Activated CD8-positive, alpha-beta memory T cell treated with anti-CD3 and anti-CD28 coated beads for 4 hours (primary cell): ENCODE measurements at regions not wholly inside any gene's neighbourhood (a gene's known extent, or its start where the extent isn't known, plus 50 kb on each side); places are given as distances from the start of the nearest gene placed in this dataset.

Experiments used
- DNase-seq, 2 donors: peaks; one replicate each; pipeline ENCODE4 v3.0.0-alpha.2; 2020; ENCODE audit warnings: low read depth in 2 of 2

GRCh38 chr10:90975096-90975495 lies 54.2 kb upstream of the ANKRD1 start:
- no peak for DNase-seq

DNA sequence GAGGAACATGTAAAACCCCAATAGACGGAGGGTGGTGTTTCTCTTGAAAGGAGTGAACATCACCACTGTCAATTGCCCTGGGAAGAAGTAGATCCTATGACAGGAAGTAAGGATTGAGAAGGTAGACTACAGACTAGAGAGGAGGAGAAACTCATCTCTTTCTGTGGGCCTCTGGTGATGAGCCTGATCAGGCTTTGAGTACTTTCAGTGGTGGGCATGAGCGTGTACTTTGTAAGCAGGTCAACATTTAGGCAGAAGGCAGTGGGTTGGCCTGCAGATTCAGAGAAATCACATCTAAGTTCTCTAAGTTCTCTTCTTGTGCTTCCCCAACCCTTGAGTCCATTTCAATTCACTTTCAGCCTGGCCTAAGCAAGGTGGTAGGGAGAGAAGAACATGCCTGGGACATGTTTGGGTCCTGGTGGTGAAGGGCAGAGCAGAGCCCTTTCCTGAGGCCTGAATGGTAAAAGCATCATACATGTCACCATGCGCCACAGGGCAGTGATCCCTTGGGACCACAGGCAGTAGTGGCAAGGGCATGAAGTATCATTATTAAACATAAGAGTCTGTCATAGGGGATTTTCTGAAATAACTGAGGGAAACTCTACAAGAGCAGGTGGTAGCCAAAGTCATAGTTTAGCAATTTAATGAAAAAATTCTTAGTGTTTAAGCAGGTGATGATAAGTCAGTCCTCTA lies 56.4 kb upstream of the ANKRD1 start:
- no peak for DNase-seq

DNA sequence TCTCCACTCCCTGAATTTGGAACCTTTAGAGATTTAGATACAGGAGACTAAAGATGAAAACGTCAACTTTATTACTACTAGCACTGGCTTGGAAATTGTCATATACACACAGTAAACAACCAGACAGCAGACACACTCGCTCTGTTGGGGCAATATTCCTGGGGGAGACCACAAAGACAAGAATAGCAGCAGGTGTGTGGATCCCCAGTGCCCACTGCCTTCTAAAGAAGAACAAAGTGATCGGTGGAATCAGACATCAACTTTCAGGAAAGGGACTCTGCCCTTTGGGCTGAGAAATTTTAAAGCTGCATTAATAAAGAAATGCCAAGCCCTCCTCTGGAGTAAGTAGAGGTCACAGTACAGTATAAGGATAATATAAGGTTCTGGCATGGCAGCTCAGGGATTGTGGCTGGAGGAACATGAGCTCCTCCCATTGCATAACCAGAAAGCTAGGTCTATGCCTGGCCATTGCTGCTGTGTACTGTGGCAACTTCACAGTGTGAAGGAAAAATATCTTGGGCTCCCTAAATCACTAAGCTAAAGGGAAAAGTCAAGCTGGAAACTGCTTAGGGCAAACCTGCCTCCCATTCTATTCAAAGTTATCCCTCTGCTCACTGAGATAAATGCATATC lies 57.1 kb upstream of the ANKRD1 start:
- DNase-seq: no peak

DNA sequence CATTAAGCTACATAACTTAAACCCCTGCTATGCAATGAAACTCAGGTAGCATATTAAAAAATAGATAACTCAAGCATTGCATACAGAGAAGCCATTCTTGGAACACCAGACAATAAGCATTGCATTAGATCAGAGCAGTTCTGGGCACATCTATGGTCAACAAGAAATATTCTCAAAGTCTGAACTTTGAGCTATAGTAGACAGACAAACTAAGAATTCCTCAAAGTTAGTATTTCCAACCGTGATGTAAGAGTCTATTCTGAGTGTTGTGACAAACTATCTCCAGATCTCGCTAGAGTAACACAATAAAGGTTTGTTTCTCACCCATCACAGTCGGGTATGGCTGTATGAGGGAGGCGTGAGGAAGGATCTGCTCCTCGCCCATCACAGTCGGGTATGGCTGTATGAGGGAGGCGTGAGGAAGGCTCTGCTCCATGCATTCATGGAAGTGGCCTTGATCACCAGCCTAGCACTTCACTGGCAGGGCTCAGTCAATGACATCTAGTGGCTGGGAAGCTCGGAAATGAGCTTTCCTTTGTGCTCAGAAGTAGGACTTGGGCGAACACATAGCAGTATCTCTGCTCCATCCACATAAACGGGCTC lies 61.6 kb upstream of the ANKRD1 start:
- DNase-seq: no peak

DNA sequence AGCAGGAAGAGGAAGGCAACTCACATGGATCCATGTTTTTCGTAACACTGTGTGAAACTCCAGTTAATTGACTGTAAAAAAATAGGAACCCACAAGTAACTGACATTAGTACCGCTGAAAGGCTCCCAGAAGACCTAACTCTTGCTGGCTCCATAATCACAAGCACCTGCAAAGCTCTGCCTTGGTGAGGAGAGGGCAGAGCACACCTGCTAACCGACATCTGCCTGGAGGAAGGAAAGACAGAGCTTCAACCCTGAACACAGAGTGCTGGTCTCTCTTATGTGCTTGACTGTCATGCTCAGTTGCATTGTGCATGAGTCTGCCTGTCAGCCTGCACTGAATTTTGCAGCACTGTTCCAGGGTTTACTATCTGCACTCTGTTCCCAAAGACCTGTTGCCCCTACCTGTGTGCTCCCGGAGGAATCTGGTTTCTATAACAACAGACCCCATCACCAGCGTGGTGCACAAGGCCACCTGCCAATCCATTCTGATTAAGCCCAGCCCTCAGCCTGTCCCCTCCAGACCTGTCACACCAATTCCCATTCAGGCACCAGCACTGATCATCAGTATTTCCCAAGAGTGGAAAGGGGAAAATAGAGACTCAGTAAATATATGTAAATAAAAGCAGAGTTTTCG lies 63.1 kb upstream of the ANKRD1 start:
- no peak for DNase-seq

GRCh38 chr10:90984898-90985297 lies 64.0 kb upstream of the ANKRD1 start:
- no peak for DNase-seq

DNA sequence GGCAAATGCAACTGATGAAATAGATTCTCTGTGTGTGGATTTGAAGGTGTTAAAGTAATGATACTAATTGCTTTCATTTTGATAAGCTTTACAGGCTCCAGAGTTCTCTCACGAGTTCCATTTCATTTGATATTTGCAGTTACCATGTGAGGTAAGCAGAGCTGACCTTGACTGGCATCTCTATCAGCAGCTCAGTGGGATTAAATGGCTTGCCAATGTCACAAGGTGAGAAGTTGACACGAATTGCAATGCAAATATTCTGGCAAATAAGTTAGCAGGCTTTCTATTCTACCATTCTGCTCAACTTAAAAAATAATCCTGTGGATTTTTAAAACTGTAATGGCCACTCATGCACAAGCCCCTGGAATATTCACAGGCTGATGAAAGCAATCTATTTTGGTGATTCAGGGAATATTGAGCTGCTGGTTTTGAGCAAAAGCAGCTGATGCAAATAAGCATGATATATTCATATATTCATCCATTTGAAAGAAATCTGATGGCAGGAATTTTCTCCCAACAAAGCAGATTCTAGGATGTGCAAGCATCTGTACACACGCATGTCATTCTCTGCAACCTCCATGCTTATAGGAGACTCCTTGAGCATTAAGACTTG lies 64.5 kb upstream of the ANKRD1 start:
- no peak for DNase-seq

- no peak for DNase-seq
Observed at GRCh38 chr10:90986136-90986760, 65.4 kb upstream of the ANKRD1 start.

DNA sequence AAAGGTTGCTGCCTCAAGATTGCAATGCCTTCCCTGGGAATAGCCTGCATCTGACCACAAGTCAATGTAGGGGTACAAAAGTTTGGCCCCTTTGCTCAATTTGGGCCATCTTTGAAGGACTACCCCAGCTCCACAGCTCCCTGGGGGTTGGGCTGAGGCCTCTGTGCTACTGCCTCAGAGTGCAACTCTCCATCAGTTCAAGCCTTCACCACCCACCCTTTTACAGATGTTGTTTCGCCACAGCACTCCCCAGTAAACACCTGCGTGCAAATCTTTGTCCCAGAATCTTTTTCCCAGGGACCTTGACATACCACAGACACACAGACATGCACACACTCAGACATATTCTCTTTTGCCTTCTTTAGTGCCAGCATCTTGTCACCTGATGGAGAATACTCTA lies 66.0 kb upstream of the ANKRD1 start:
- DNase-seq: no peak

DNA sequence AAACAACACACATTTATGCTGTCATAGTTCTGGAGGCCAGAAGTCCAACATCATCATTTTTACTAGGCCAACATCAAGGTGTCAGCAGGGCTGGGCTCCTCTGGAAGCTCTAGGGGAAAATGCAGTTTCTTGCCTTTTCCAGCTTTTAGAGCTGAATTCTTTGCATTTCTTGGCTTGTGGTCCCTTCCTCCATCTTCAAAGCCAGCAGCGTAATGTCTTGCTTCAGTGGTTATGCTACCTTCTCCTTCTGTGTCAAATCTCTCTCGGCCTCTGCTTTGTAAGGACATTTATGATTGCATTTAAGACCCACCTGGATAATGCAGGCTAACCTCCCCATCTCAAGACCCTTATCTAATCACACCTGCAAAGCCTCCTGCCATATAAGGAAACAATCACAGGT lies 66.5 kb upstream of the ANKRD1 start:
- DNase-seq: no peak

DNA sequence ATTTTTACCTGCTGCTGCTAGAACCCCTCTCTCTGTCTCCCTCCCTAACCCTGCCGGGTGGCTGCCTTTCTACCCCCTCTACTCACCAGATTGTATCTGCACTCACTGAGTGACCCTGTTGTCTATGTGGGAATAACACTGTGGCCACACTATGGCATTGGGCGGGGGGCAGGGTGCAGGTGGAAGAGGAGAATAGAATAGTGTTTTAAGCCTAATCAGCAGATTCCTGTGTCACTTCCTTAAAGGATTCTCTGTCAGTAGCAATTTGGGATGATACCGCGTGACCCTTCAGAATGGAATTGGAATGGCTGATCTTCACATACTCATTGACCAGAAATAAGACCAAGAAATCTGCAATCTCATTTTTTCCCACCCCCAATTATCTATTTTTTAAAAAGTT lies 67.1 kb upstream of the ANKRD1 start:
- no peak for DNase-seq

- no peak for DNase-seq
Observed at GRCh38 chr10:90988802-90989201, 67.9 kb upstream of the ANKRD1 start.

GRCh38 chr10:90989378-90989777 lies 68.5 kb upstream of the ANKRD1 start:
- no peak for DNase-seq

- no peak for DNase-seq
Observed at GRCh38 chr10:90992462-90992861, 71.6 kb upstream of the ANKRD1 start.

- no peak for DNase-seq
Observed at GRCh38 chr10:90993340-90993739, 72.5 kb upstream of the ANKRD1 start.

- DNase-seq: no peak
Observed at GRCh38 chr10:90997670-90998069, 76.8 kb upstream of the ANKRD1 start.

DNA sequence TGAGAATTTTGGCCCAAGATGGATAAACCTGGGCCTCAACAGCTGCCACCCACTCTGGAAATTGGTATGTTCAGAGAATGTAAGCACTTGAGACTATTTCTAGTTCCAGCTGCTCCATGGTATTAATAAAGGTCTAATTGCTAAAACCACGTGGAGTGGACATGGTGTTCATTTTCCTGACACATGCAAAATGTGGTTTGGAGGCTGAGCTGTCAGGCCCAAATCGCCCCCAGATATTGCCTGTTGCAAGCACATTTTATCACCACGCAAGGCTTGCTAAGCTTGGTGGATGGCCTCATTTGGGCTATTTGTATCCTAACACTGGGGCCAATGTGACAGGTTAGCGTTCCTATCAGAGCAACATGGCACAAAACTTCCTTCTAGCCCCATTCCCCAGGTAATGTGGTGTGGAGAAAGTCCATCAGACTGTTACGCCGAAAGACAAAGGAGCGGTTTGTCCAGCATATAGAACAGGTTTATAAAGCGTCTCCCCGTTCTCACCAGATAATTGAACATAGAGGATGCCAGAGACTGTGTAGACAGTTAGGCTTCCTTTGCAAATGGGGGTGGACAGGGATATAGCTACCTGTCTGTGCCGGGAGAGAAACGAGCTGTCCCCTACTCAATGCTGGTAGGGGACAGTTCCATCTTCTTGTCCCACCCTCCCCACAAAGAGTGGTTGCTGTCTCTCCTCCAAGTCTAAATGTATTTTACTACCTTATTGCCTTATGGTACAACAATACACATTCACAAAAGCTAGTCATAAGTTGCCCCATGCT lies 78.0 kb upstream of the ANKRD1 start:
- no peak for DNase-seq

GRCh38 chr10:90999512-91000172 lies 78.8 kb upstream of the ANKRD1 start:
- DNase-seq: no peak

DNA sequence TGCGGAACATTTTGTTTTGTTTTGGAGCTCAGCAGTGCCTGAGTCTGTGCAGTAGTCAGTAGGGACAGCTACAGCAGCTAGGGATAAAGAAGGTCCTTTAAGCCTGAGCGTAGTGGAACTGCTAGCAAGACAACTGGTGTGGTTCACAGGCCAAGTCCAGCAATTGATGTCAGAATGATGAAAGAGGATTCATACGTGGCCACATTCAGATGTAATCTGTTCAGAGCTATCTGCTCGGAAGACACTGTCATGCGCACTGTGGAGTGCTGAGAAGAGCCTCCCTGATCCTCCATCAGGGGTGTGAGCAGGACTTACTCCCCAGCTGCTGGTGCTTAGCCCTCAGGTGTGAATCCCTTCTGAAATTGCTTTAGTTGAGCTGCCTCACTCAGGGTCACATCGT lies 79.6 kb upstream of the ANKRD1 start:
- DNase-seq: no peak

DNA sequence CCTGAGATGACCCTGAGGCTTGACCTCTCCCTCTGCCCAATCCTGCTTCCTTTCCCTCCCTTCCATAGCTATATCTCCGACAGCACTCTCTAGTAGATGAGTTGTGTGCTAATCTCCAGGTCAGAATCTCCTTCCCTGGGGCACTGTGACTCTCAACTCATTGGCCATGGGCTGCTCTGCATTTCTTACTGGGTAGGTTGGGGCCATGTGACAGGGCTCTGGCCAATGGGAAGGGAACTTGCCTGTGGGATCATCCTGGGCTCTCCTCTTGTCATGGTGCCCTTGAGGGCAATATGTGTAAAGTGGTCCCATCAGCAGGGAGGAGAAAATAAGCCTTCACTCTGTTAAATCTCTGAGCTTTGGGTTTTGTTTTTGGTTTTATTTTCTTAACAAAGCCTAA lies 80.1 kb upstream of the ANKRD1 start:
- DNase-seq: no peak

- no peak for DNase-seq
Observed at GRCh38 chr10:91002656-91003055, 81.8 kb upstream of the ANKRD1 start.
